Esophagus (tissue), 2 donors: ENCODE measurements at regions not wholly inside any gene's neighbourhood (a gene's known extent, or its start where the extent isn't known, plus 50 kb on each side); places are given as distances from the start of the nearest gene placed in this dataset.
A peak's percentile ranks its signal among the peaks of the same experiment; 100 is the strongest.

Source experiments
- H3K27ac ChIP-seq, 2 donors: one replicate each; pipeline ENCODE4 v1.5.1; 2013; ENCODE audit warnings: low read depth in 2 of 2, mild to moderate bottlenecking in 2 of 2, inconsistent platforms in 1 of 2, low read length in 1 of 2, moderate library complexity in 1 of 2
- H3K27me3 ChIP-seq, 2 donors: one replicate each; pipeline ENCODE4 v1.6.1; 2013; ENCODE audit warnings: low read length in 2 of 2, control low read depth in 1 of 2, mild to moderate bottlenecking in 1 of 2; ENCODE audit not compliant: insufficient read depth in 2 of 2, control insufficient read depth in 1 of 2
- H3K36me3 ChIP-seq, 2 donors: one replicate each; pipeline ENCODE4 v1.6.1; 2013; ENCODE audit warnings: low read length in 1 of 2; ENCODE audit not compliant: control insufficient read depth in 2 of 2, insufficient read depth in 2 of 2
- H3K4me1 ChIP-seq, 2 donors: one replicate each; pipeline ENCODE4 v1.6.1; 2013; ENCODE audit warnings: low read length in 1 of 2; ENCODE audit not compliant: control insufficient read depth in 2 of 2, insufficient read depth in 2 of 2
- H3K4me3 ChIP-seq, 2 donors: one replicate each; pipeline ENCODE4 v1.5.1; 2013; ENCODE audit warnings: low read length in 2 of 2, mild to moderate bottlenecking in 2 of 2, low read depth in 1 of 2, moderate library complexity in 1 of 2
- H3K9me3 ChIP-seq, 2 donors: one replicate each; pipeline ENCODE4 v1.6.1; 2013; ENCODE audit warnings: mild to moderate bottlenecking in 2 of 2, low read depth in 1 of 2, low read length in 1 of 2, moderate library complexity in 1 of 2; ENCODE audit not compliant: control insufficient read depth in 2 of 2, insufficient read depth in 1 of 2
- WGBS, 2 donors: extraction: QIAGEN DNeasy Blood & Tissue Kit; methylation state at CpG; one replicate each; pipeline ENCODE4 v1.1.7; 2013; 5-methylcytosine and 5-hydroxymethylcytosine counted together
- donor health status: healthy with polysubstance abuse.
- donor health status: Bipolar disorder and iron deficiency.

GRCh38 chr3:181432992-181433391 is 278.7 kb upstream of the SOX2 start:
- no peak overlapping the region for H3K4me3 ChIP-seq
- H3K36me3 ChIP-seq = no peaks in the 10 kb centered on the region
- 82 to 84% methylated on average over 4 of the region's 4 CpGs for WGBS, 2 donors
- no peaks in the 10 kb centered on the region for H3K27me3 ChIP-seq
- H3K9me3 ChIP-seq = no peaks in the 10 kb centered on the region
- no peak overlapping the region for H3K27ac ChIP-seq
- H3K4me1 ChIP-seq = no peaks in the 10 kb centered on the region

- Histone ChIP-seq H3K36me3 (no peaks in the 10 kb centered on the region), H3K4me1 (no peaks in the 10 kb centered on the region), H3K27me3 (no peaks in the 10 kb centered on the region), H3K9me3 (no peaks in the 10 kb centered on the region), H3K27ac (no peak overlapping the region), H3K4me3 (no peak overlapping the region)
- WGBS, 2 donors = 73 to 76% methylated on average over 4 of the region's 4 CpGs
Observed at GRCh38 chr3:181431748-181432147, 280.0 kb upstream of the SOX2 start.

GRCh38 chr3:181425074-181425473 is 286.7 kb upstream of the SOX2 start:
- H3K9me3 ChIP-seq = no peaks in the 10 kb centered on the region
- H3K27me3 ChIP-seq = no peaks in the 10 kb centered on the region
- 41 to 48% methylated on average over 3 of the region's 3 CpGs for WGBS, 2 donors
- H3K27ac ChIP-seq = no peak overlapping the region
- H3K4me1 ChIP-seq = no peaks in the 10 kb centered on the region
- H3K36me3 ChIP-seq = no peaks in the 10 kb centered on the region
- H3K4me3 ChIP-seq = no peak overlapping the region

GRCh38 chr3:181418233-181418632 is 293.5 kb upstream of the SOX2 start:
- WGBS, 2 donors = 47 to 56% methylated on average over 1 of the region's 1 CpG
- Histone ChIP-seq H3K36me3 (no peaks in the 10 kb centered on the region), H3K9me3 (no peaks in the 10 kb centered on the region), H3K4me1 (no peaks in the 10 kb centered on the region), H3K27me3 (no peaks in the 10 kb centered on the region), H3K27ac (no peak overlapping the region), H3K4me3 (no peak overlapping the region)

DNA sequence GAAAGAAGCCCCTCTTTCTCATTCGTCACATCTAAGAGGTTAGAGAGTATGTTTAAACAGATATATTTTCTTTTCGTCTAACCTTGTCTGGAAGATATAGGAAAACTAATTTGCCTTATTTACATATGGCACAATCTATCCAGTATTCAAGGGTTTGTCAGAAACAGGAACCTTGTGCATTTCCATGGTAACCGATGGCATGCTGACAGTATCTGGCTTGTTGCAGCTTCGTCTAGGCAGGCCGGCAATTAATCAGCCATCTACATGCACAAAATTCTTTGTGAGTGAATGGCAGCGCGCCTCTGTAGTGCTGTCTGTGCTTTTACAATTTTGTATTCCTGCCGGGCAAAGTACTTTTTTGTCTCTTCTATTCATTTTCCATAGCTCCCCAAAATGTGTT is 294.0 kb upstream of the SOX2 start:
- Histone ChIP-seq H3K27ac (no peak overlapping the region), H3K27me3 (no peaks in the 10 kb centered on the region), H3K36me3 (no peaks in the 10 kb centered on the region), H3K9me3 (no peaks in the 10 kb centered on the region), H3K4me3 (no peak overlapping the region), H3K4me1 (no peaks in the 10 kb centered on the region)
- WGBS, 2 donors = 31 to 38% methylated on average over 8 of the region's 8 CpGs

DNA sequence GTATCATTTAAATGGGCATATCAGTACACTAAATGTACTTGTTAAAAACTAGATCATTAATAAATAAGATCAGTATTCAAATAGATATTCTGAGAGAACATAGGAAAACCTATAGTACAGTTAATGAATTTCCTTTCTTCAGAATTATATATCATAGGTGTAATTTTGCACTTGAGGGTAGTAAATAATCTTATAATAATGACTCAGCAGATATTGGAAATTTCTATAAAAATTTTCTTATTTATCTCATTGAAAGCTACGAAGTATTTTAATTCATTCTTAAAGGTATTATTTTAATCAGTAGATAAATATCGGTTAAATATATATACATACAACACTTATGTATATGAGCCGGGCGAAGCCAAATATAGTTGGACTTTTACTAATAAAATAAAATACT is 300.9 kb upstream of the SOX2 start:
- H3K4me1 ChIP-seq = no peaks in the 10 kb centered on the region

DNA sequence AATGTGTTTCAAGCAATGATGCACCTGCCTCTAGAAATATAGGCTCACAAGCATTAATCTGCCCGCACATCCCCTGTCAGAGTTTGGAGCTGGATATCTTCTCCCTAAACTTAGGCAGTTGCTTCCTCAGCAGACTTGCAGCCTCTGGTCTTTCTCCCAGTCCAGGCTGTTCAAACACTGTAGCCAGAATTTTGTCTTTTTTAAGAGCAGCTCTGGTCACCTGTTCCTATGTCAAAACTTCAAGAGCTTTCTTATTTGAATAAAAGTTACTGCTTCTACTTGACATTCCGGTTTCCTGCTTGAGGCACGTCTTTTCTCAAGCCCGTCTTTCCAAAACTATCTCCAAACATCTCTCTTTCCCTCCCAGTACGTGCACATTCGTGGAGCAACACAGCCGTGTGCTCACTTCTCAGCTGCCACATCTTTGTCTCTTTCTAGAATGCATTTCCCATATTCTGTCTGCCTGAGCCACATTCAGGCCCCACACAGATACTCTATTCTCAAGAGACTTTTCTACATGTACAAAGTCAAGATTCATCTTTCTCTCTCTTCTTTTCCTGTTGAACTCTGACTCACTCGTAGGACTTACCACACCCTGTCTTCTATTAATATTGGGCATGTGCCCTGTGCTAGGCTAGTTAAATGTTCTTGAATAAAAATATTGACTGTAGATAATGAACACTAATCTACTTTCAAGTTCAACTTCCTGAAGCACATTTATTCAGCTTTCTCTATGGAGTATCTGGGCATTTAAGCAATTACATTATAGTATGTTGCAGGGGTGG is 307.7 kb upstream of the SOX2 start:
- Histone ChIP-seq H3K27me3 (no peaks in the 10 kb centered on the region), H3K27ac (peak overlapping the region in 1 of 2 donors; percentile 64), H3K4me3 (no peak overlapping the region), H3K36me3 (no peaks in the 10 kb centered on the region), H3K9me3 (no peaks in the 10 kb centered on the region), H3K4me1 (no peaks in the 10 kb centered on the region)
- WGBS, 2 donors = 57 to 66% methylated on average over 8 of the region's 8 CpGs

More for the DNA sequence above, 300.9 kb upstream of the SOX2 start:
- H3K36me3 ChIP-seq = no peaks in the 10 kb centered on the region
- no peaks in the 10 kb centered on the region for H3K9me3 ChIP-seq
- H3K27me3 ChIP-seq = no peaks in the 10 kb centered on the region
- WGBS, 2 donors = 95% methylated on average over 4 of the region's 4 CpGs
- H3K27ac ChIP-seq = no peak overlapping the region
- no peak overlapping the region for H3K4me3 ChIP-seq

DNA sequence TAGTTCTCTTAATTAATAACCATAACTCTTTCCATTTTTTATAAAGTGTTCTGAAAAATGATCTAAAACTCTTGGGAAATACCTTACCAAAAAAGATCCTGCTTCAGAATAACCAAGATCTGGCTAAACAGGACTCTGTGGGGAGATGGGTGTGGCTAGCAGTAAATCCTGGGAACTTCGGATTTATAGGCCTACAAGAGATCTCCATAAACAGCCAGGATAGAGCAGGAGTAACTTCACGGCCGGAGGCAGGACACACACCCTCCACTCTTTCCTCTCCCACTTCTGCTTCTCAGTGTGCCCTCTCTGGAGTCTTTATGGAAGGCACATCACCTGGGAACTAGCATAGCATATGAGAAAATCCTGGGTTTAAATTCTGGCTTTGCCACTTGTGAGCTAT is 309.4 kb upstream of the SOX2 start:
- Histone ChIP-seq H3K4me1 (no peaks in the 10 kb centered on the region), H3K9me3 (no peaks in the 10 kb centered on the region), H3K4me3 (no peak overlapping the region), H3K27me3 (no peaks in the 10 kb centered on the region), H3K27ac (no peak overlapping the region), H3K36me3 (no peaks in the 10 kb centered on the region)
- 51 to 62% methylated on average over 3 of the region's 3 CpGs for WGBS, 2 donors

GRCh38 chr3:181384970-181385369 is 326.8 kb upstream of the SOX2 start:
- Histone ChIP-seq H3K27ac (no peak overlapping the region), H3K9me3 (no peaks in the 10 kb centered on the region), H3K4me1 (no peaks in the 10 kb centered on the region), H3K27me3 (no peaks in the 10 kb centered on the region), H3K36me3 (no peaks in the 10 kb centered on the region), H3K4me3 (no peak overlapping the region)

- H3K4me3 ChIP-seq = no peak overlapping the region
- H3K9me3 ChIP-seq = no peaks in the 10 kb centered on the region
- H3K4me1 ChIP-seq = no peaks in the 10 kb centered on the region
- no peaks in the 10 kb centered on the region for H3K36me3 ChIP-seq
- H3K27me3 ChIP-seq = no peaks in the 10 kb centered on the region
- H3K27ac ChIP-seq = no peak overlapping the region
Observed at GRCh38 chr3:181383760-181384159, 328.0 kb upstream of the SOX2 start.
